SK-N-SH treated with all-trans-retinoic acid at 6 μM for 48 hours (cell line): ENCODE measurements at regions not wholly inside any gene's neighbourhood (a gene's known extent, or its start where the extent isn't known, plus 50 kb on each side); places are given as distances from the start of the nearest gene placed in this dataset.

Experiments used
- ARNTL ChIP-seq: fragments of 450-650 bp; formaldehyde crosslinking; IDR thresholded peaks from 2 replicates; pipeline ENCODE4 v1.5.0; 2020; ENCODE audit warnings: low read depth, mild to moderate bottlenecking, moderate library complexity, borderline replicate concordance
- OSR1 ChIP-seq: fragments of 250-450 bp; sonication (Bioruptor Pico); IDR thresholded peaks from 2 replicates; pipeline ENCODE4 v1.8.0; 2022; ENCODE audit warnings: moderate library complexity, mild to moderate bottlenecking, inconsistent platforms
- ZNF565 ChIP-seq: fragments of 450-650 bp; formaldehyde crosslinking; conservative IDR thresholded peaks from 2 replicates; pipeline ENCODE4 v1.5.0; 2020; ENCODE audit warnings: low read depth, mild to moderate bottlenecking, moderate library complexity

- TF ChIP-seq ARNTL (CRISPR knock-in tag) (no peak), ZNF565 (CRISPR knock-in tag) (no peak), OSR1 (no peak)
Observed at GRCh38 chr17:68697850-68698361, 96.7 kb upstream of the FAM20A start.
